Parathyroid adenoma (tissue), 2 donors: ENCODE measurements at regions not wholly inside any gene's neighbourhood (a gene's known extent, or its start where the extent isn't known, plus 50 kb on each side); places are given as distances from the start of the nearest gene placed in this dataset.

ENCODE experiments used
- H2AFZ ChIP-seq: fragments of 300-600 bp; sonication (generic); one replicate; pipeline ENCODE4 v1.7.0; 2017; ENCODE audit warnings: antibody characterized with exemption, mild to moderate bottlenecking
- H3K27ac ChIP-seq: fragments of 300-600 bp; sonication (generic); one replicate; pipeline ENCODE4 v1.7.0; 2017
- H3K27me3 ChIP-seq: fragments of 300-600 bp; sonication (generic); one replicate; pipeline ENCODE4 v1.7.0; 2017; ENCODE audit warnings: low read length; ENCODE audit not compliant: control insufficient read depth, insufficient read depth
- H3K36me3 ChIP-seq: fragments of 300-600 bp; sonication (generic); one replicate; pipeline ENCODE4 v1.7.0; 2017; ENCODE audit warnings: low read length; ENCODE audit not compliant: control insufficient read depth, insufficient read depth
- H3K4me1 ChIP-seq: fragments of 300-600 bp; sonication (generic); one replicate; pipeline ENCODE4 v1.7.0; 2017; ENCODE audit warnings: control low read depth
- H3K4me2 ChIP-seq: fragments of 300-600 bp; sonication (generic); one replicate; pipeline ENCODE4 v1.7.0; 2017; ENCODE audit warnings: low read length
- H3K4me3 ChIP-seq: fragments of 300-600 bp; sonication (generic); one replicate; pipeline ENCODE4 v1.7.0; 2017; ENCODE audit warnings: low read depth, low read length
- H3K79me2 ChIP-seq: fragments of 300-600 bp; sonication (generic); one replicate; pipeline ENCODE4 v1.7.0; 2017; ENCODE audit warnings: control low read depth
- H3K9ac ChIP-seq: fragments of 300-600 bp; sonication (generic); one replicate; pipeline ENCODE4 v1.7.0; 2017; ENCODE audit warnings: mild to moderate bottlenecking
- H3K9me3 ChIP-seq: fragments of 300-600 bp; sonication (generic); one replicate; pipeline ENCODE4 v1.7.0; 2017; ENCODE audit warnings: low read length; ENCODE audit not compliant: control insufficient read depth
- TF ChIP-seq, protein P1 (sequence below): fragments of 300-600 bp; sonication (generic); IDR thresholded peaks from one replicate; pipeline ENCODE4 v1.7.0; 2017; ENCODE audit warnings: antibody characterized with exemption, mild to moderate bottlenecking
- donor health status: primary hyperparathyroidism.

- H3K36me3 ChIP-seq, result no peaks in the 10 kb centered on the region
- no peaks in the 10 kb centered on the region for H3K9me3 ChIP-seq
- no peak overlapping the region for H2AFZ ChIP-seq
- H3K27ac ChIP-seq, result no peak overlapping the region
- no peak overlapping the region for H3K4me2 ChIP-seq
- no peak overlapping the region for H3K9ac ChIP-seq
- H3K27me3 ChIP-seq, result no peaks in the 10 kb centered on the region
- H3K79me2 ChIP-seq, result no peaks in the 10 kb centered on the region
- no peaks in the 10 kb centered on the region for H3K4me1 ChIP-seq
- TF ChIP-seq, protein P1, sequence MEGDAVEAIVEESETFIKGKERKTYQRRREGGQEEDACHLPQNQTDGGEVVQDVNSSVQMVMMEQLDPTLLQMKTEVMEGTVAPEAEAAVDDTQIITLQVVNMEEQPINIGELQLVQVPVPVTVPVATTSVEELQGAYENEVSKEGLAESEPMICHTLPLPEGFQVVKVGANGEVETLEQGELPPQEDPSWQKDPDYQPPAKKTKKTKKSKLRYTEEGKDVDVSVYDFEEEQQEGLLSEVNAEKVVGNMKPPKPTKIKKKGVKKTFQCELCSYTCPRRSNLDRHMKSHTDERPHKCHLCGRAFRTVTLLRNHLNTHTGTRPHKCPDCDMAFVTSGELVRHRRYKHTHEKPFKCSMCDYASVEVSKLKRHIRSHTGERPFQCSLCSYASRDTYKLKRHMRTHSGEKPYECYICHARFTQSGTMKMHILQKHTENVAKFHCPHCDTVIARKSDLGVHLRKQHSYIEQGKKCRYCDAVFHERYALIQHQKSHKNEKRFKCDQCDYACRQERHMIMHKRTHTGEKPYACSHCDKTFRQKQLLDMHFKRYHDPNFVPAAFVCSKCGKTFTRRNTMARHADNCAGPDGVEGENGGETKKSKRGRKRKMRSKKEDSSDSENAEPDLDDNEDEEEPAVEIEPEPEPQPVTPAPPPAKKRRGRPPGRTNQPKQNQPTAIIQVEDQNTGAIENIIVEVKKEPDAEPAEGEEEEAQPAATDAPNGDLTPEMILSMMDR, result no peak
- no peak overlapping the region for H3K4me3 ChIP-seq
Measured at GRCh38 chr5:167967494-167968177, 323.8 kb upstream of the WWC1 start.

DNA sequence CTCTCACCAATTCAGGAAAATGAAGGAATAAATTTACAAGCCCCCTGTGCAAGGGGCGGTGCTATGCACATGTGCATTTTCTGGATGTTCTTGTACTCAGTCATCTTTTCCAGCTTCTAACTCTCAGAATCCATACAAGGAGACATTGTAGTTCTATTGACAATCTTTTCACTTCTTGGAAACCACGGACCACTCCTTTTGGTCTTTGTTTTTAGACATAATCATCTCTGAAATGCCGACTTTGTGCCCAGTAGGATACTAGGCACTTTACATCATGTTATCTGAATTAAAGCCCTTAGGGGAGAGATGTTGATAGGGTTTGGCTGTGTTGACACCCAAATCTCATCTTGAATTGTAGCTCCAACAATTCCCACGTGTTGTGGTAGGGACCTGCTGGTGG lies 322.6 kb upstream of the WWC1 start:
- Histone ChIP-seq H3K9ac (no peak overlapping the region), H2AFZ (no peak overlapping the region), H3K4me2 (no peak overlapping the region), H3K27me3 (no peaks in the 10 kb centered on the region), H3K4me3 (no peak overlapping the region), H3K27ac (no peak overlapping the region), H3K36me3 (no peaks in the 10 kb centered on the region), H3K9me3 (no peaks in the 10 kb centered on the region), H3K79me2 (no peaks in the 10 kb centered on the region), H3K4me1 (no peaks in the 10 kb centered on the region)
- TF ChIP-seq, protein P1, result no peak

- Histone ChIP-seq H3K9me3 (no peaks in the 10 kb centered on the region), H3K4me1 (no peaks in the 10 kb centered on the region), H3K79me2 (no peaks in the 10 kb centered on the region), H3K4me3 (no peak overlapping the region), H3K36me3 (no peaks in the 10 kb centered on the region), H2AFZ (no peak overlapping the region), H3K4me2 (no peak overlapping the region), H3K27ac (no peak overlapping the region), H3K27me3 (no peaks in the 10 kb centered on the region), H3K9ac (no peak overlapping the region)
- TF ChIP-seq, protein P1, result no peak
Measured at GRCh38 chr5:167969998-167970397, 321.4 kb upstream of the WWC1 start.

GRCh38 chr5:167971706-167972105 lies 319.7 kb upstream of the WWC1 start:
- Histone ChIP-seq H3K9me3 (no peaks in the 10 kb centered on the region), H3K36me3 (no peaks in the 10 kb centered on the region), H3K27me3 (no peaks in the 10 kb centered on the region), H3K4me3 (no peak overlapping the region), H3K9ac (no peak overlapping the region), H3K4me2 (no peak overlapping the region), H3K4me1 (no peaks in the 10 kb centered on the region), H2AFZ (no peak overlapping the region), H3K79me2 (no peaks in the 10 kb centered on the region), H3K27ac (no peak overlapping the region)
- TF ChIP-seq, protein P1, result no peak

DNA sequence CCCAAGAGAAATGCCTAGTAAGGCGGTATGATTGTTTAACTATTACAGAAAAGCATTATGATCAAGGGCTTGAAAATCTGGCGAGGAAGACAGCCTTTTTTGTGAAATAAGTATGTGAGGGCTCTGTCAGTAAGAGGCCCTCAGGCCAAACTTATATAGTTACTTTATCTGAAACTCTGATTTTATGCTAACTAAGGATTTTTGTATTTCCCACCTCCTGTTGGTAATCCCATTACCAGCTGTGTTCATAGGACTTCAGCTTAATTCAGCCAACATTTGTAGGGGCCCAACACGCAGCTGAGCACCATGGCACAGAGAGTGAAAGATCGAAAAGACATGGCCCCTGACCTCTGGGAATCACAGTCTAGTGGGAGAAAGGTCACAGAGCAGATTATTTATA lies 318.3 kb upstream of the WWC1 start:
- H3K4me2 ChIP-seq, result no peak overlapping the region
- no peak overlapping the region for H2AFZ ChIP-seq
- TF ChIP-seq, protein P1, result no peak
- no peak overlapping the region for H3K4me3 ChIP-seq
- no peaks in the 10 kb centered on the region for H3K36me3 ChIP-seq
- H3K27me3 ChIP-seq, result no peaks in the 10 kb centered on the region
- H3K79me2 ChIP-seq, result no peaks in the 10 kb centered on the region
- no peak overlapping the region for H3K27ac ChIP-seq
- no peaks in the 10 kb centered on the region for H3K9me3 ChIP-seq
- no peaks in the 10 kb centered on the region for H3K4me1 ChIP-seq
- no peak overlapping the region for H3K9ac ChIP-seq
